ENCODE measurements at regions not wholly inside any gene's neighbourhood (a gene's known extent, or its start where the extent isn't known, plus 50 kb on each side); places are given as distances from the start of the nearest gene placed in this dataset.

GRCh38 chr3:67710396-67710795, 56.0 kb upstream of the SUCLG2 start:
- no peak for DNase-seq (ENCODE audit: low spot score)

DNA sequence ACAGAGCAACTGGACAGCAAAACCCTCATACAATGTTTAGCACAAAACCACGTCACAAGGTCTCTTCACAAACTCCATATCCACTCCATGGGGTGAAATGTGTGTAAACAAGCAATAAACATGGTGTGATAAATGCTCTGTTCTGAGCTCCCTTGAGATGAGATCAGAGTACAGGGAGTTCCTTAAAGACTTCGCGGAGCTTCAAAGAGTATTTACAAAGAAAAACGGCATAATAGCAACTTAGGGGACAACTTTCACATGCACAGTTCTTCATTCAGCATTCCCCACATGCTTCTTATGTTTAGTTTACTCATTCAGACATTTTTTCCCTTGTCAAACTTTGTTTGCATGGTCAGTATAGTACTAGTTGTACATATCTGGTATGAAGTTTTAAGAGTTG, 52.5 kb upstream of the SUCLG2 start:
- no peak for DNase-seq (ENCODE audit: low spot score)

DNA sequence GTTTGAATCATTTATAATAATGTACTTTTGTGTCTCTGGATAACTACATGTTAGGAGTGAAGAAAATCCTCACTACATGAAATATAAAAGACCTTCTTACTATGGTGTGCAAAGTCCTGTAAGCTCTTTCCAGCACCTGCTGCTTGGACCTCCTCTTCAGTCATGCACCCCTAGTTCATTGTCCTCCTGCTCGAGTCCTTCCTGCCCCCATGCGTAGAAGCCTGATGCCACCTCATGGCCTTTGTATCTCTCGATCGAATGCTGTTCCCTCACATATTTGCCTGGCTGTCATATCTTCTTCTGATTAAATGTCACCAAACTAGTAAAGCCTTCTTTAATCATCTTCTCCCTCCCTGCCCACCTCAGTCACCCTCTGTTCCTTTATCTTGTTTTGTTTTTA, 49.9 kb upstream of the SUCLG2 start:
- no peak for DNase-seq (ENCODE audit: low spot score)
